K562 (cell line): ENCODE measurements at regions not wholly inside any gene's neighbourhood (a gene's known extent, or its start where the extent isn't known, plus 50 kb on each side); places are given as distances from the start of the nearest gene placed in this dataset.

ENCODE experiments used
- L3MBTL2 ChIP-seq: fragments of 450-650 bp; IDR thresholded peaks from 2 replicates; pipeline ENCODE4 v1.6.1; 2016; ENCODE audit warnings: mild to moderate bottlenecking, moderate library complexity
- NR4A1 ChIP-seq, 2 experiments: fragments of 250-450 bp in 1 of 2; fragments of 450-650 bp in 1 of 2; sonication (Bioruptor Pico) in 1 of 2; IDR thresholded peaks; 2 replicates each; pipeline versions ENCODE4 v1.4.0 to v1.6.1; 2016 to 2020; ENCODE audit warnings: mild to moderate bottlenecking in 2 of 2, missing compliant biosample characterization in 1 of 2, missing genetic modification characterization in 1 of 2, moderate library complexity in 1 of 2
- RAD21 ChIP-seq, 2 experiments: fragments of 250-450 bp in 1 of 2; fragments of 450-650 bp in 1 of 2; sonication (Bioruptor Pico) in 1 of 2; formaldehyde crosslinking in 1 of 2; IDR thresholded peaks in 1 of 2; conservative IDR thresholded peaks in 1 of 2; 2 replicates each; pipeline versions ENCODE4 v1.4.0 to v1.8.0; 2020 to 2022; ENCODE audit warnings: mild to moderate bottlenecking in 2 of 2, moderate library complexity in 1 of 2
- SP1 ChIP-seq: sonication (generic); formaldehyde crosslinking; IDR thresholded peaks from 2 replicates; pipeline ENCODE4 v1.8.1; 2022; ENCODE audit warnings: mild to moderate bottlenecking, missing genetic modification reagents

DNA sequence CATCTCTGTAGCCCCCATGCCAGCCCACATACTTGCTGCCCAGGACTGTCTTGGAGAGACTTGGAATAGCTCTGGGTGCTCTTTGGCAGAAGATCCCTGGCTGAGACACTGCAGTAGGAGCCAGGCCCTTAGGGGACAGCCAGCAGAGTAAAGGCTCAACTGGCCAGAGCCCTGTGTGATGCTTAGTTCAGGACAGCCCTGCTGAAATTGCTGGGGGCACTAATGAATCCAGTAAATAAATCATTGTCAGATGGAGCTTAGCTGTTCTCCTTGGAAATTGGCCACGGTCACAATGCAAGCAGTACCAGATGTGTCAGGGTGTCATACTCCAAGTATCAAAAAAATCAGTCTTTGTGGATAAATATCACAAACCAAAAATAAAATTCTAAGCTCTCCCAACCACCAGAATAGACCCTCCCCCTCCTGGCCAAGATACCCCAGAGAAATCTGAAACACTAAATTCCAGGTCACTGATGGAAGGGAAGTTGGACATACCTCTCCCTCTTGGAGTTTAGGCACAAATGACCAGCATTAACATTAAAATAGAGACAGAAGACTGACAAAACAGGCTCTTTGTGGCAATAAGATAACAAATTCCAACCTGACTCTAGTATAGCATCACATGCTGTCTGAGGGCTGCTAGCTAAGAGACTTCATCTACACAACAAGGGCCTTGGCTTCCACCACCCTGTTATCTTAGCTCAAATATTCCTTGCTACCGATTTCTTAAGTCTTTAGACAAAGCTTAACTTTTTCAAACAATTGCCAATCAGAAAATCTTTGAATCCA, 83.2 kb upstream of the DNAH14 start:
- TF ChIP-seq L3MBTL2 (no peak), RAD21 (CRISPR knock-in tag; conservative IDR thresholded peaks at IDR 0.05 in 1 of 2, IDR thresholded peaks at IDR 0.05 in 1 of 2) (no peak), SP1 (CRISPR knock-in tag) (no peak), NR4A1 (CRISPR knock-in tag; IDR thresholded peaks at IDR 0.05) (no peak), NR4A1 (tag; IDR thresholded peaks at IDR 0.05) (no peak)
